ENCODE measurements at regions not wholly inside any gene's neighbourhood (a gene's known extent, or its start where the extent isn't known, plus 50 kb on each side); places are given as distances from the start of the nearest gene placed in this dataset.

DNA sequence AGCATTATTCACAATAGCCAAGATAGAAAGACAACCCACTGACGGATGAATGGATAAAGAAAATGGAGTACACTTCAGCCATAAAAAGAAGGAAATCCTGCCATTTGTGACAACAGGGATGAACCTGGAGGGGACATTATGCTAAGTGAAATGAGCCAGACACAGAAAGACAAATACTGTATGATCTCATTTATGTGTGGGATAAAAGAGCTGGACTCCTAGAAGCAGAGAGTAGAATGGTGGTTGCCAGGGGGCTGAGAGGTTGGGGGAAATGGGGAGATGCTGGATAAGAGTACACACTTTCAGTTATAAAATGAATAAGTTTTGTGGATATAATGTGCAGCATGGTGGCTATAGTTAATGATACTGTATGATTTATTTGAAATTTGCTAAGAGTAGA lies 124.4 kb downstream of the SEC23IP start:
- no peaks in the 10 kb centered on the region for H3K4me1 Mint-ChIP-seq (ENCODE audit: low read depth)
- H3K27me3 Mint-ChIP-seq, result peaks cover 17% of the 10 kb centered on the region
- no peaks in the 10 kb centered on the region for H3K9me3 Mint-ChIP-seq
- no peak overlapping the region for H3K27ac Mint-ChIP-seq
- ChIA-PET POLR2A (no interaction called here), CTCF (no interaction called here)
- intact Hi-C loops (cut with micrococcal nuclease), result no loop called here
- no peak for DNase-seq
- H3K4me3 Mint-ChIP-seq, result no peak overlapping the region
- ATAC-seq, result no peak
- no peak for TF ChIP-seq CTCF (IDR thresholded peaks at IDR 0.05)
- no peaks in the 10 kb centered on the region for H3K36me3 Mint-ChIP-seq (ENCODE audit: low read depth)

DNA sequence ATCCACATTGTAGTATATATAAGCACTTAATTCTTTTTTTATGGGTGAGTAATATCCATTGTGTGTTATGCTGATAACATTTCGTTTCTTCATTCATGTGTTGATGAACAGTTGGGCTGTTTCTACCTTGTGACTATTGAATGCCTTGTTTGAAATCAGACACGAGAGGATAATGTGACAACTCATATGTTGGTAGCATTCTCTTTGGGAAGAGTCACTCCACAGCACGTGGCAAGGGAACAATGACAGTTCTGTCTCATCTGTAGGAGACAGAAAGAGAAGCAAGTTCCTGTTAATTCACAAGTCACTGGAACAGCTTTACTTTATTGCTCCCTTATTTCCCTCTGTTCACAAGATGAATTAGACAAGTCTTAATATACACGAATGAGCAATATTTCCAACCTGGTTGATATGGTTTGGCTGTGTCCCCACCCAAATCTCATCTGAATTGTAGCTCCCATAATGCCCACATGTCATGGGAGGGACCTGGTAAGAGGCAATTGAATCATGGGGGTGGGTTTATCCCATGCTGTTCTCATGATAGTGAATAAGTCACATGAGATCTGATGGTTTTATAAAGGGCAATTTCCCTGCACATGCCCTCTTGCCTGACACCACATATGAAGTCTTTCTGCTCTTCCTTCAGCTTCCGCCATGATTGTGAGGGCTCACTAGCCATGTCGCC lies 125.3 kb downstream of the SEC23IP start:
- H3K4me1 Mint-ChIP-seq (ENCODE audit: low read depth), result no peaks in the 10 kb centered on the region
- ChIA-PET CTCF (no interaction called here), POLR2A (no interaction called here)
- ATAC-seq (no peak), DNase-seq (no peak)
- intact Hi-C loops (cut with micrococcal nuclease), result no loop called here
- H3K9me3 Mint-ChIP-seq, result no peaks in the 10 kb centered on the region
- no peak for TF ChIP-seq CTCF (IDR thresholded peaks at IDR 0.05)
- no peak overlapping the region for H3K4me3 Mint-ChIP-seq
- peaks cover 10% of the 10 kb centered on the region for H3K27me3 Mint-ChIP-seq
- no peak overlapping the region for H3K27ac Mint-ChIP-seq
- no peaks in the 10 kb centered on the region for H3K36me3 Mint-ChIP-seq (ENCODE audit: low read depth)

DNA sequence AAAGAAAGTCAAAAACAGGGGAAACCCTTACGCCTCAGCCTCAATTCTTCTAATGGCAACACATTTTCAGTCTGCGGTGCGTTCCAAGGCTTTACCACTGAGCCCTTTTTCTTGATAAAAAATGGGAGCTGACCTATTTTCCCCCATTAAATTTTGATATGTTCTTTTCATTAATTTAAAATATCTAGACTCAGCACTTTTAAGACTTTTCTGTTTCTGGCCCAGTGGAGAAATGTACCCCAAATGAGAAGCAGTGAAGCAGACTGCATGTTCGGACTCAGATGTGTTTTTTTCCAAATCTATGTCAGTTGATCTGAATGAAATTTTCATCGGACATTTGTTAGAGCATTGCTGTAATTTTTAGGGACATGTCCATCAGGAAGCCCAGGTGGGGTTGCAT lies 126.2 kb downstream of the SEC23IP start:
- Mint-ChIP-seq H3K36me3 (ENCODE audit: low read depth) (no peaks in the 10 kb centered on the region), H3K27ac (no peak overlapping the region), H3K9me3 (no peaks in the 10 kb centered on the region), H3K27me3 (peaks cover 12% of the 10 kb centered on the region), H3K4me1 (ENCODE audit: low read depth) (no peaks in the 10 kb centered on the region), H3K4me3 (no peak overlapping the region)
- intact Hi-C loops (cut with micrococcal nuclease), result no loop called here
- DNase-seq, result no peak
- no peak for TF ChIP-seq CTCF (IDR thresholded peaks at IDR 0.05)
- CTCF ChIA-PET, result no interaction called here
- POLR2A ChIA-PET, result no interaction called here
- no peak for ATAC-seq

- Mint-ChIP-seq H3K4me1 (ENCODE audit: low read depth) (no peaks in the 10 kb centered on the region), H3K27ac (no peak overlapping the region), H3K4me3 (no peak overlapping the region), H3K9me3 (no peaks in the 10 kb centered on the region), H3K27me3 (peaks cover 16% of the 10 kb centered on the region), H3K36me3 (ENCODE audit: low read depth) (no peaks in the 10 kb centered on the region)
- TF ChIP-seq CTCF (IDR thresholded peaks at IDR 0.05), result no peak
- intact Hi-C loops (cut with micrococcal nuclease), result no loop called here
- DNase-seq (no peak), ATAC-seq (no peak)
- ChIA-PET CTCF (no interaction called here), POLR2A (no interaction called here)
Measured at GRCh38 chr10:120019568-120019967, 127.0 kb downstream of the SEC23IP start.

DNA sequence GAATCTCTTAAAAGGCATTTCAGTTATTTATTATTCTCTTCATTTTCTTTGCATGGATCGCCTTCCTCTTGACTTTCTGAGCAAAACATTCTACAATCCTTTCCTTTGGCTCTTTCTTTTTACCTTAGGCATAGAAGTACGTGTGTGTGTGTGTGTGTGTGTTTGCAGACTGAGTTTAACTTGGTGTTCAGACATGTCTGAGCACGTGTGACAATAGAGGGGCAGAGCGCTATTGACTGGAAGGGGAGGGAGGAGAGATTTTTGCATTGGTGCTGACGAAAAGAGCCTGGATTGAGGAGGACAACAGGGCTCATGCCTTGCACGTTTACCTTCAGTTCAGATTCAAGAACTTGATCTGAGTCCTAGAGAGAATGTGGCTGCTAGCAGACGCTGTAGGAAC lies 129.8 kb downstream of the SEC23IP start:
- DNase-seq, result no peak
- ChIA-PET CTCF (no interaction called here), POLR2A (no interaction called here)
- H3K27ac Mint-ChIP-seq, result no peak overlapping the region
- ATAC-seq, result no peak
- no peaks in the 10 kb centered on the region for H3K36me3 Mint-ChIP-seq (ENCODE audit: low read depth)
- H3K4me1 Mint-ChIP-seq (ENCODE audit: low read depth), result no peaks in the 10 kb centered on the region
- TF ChIP-seq CTCF (IDR thresholded peaks at IDR 0.05), result no peak
- H3K27me3 Mint-ChIP-seq, result peaks cover 22% of the 10 kb centered on the region
- H3K4me3 Mint-ChIP-seq, result no peak overlapping the region
- intact Hi-C loops (cut with micrococcal nuclease), result no loop called here
- no peaks in the 10 kb centered on the region for H3K9me3 Mint-ChIP-seq

Data from activated CD8-positive, alpha-beta T cell treated with anti-CD3 and anti-CD28 coated beads for 36 hours (primary cell).